ENCODE measurements at regions not wholly inside any gene's neighbourhood (a gene's known extent, or its start where the extent isn't known, plus 50 kb on each side); places are given as distances from the start of the nearest gene placed in this dataset.

DNA sequence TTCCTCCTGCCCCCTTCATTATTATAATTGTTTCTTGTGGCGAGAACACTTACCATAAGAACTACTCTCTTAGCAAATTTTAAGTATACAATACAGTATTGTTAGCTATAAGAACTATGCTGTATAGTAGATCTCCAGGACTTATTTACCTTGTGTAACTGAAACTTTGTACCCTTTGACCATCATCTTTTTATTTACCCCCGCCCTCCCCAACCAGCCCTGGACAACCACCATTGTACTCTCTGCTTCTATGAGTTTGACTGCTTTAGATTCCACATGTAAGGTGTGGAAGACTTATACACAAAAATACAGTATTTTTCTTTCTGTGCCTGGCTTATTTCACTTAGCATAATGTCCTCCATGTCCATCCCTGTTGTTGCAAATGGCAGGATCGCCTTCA lies 161.1 kb downstream of the PHF8 start:
- no peaks in the 10 kb centered on the region for H3K9me3 ChIP-seq
- TF ChIP-seq, protein P1, sequence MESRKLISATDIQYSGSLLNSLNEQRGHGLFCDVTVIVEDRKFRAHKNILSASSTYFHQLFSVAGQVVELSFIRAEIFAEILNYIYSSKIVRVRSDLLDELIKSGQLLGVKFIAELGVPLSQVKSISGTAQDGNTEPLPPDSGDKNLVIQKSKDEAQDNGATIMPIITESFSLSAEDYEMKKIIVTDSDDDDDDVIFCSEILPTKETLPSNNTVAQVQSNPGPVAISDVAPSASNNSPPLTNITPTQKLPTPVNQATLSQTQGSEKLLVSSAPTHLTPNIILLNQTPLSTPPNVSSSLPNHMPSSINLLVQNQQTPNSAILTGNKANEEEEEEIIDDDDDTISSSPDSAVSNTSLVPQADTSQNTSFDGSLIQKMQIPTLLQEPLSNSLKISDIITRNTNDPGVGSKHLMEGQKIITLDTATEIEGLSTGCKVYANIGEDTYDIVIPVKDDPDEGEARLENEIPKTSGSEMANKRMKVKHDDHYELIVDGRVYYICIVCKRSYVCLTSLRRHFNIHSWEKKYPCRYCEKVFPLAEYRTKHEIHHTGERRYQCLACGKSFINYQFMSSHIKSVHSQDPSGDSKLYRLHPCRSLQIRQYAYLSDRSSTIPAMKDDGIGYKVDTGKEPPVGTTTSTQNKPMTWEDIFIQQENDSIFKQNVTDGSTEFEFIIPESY (IDR thresholded peaks at IDR 0.05; ENCODE audit: borderline replicate concordance, low read depth), result no peak
- TF ChIP-seq GATA2 (CRISPR knock-in tag; IDR thresholded peaks at IDR 0.05) (no peak), NRF1 (IDR thresholded peaks at IDR 0.05; ENCODE audit: low read depth, low read length) (no peak), CTCF (IDR thresholded peaks at IDR 0.05) (no peak), YY1 (IDR thresholded peaks at IDR 0.05; ENCODE audit: low read depth) (no peak), POLR2AphosphoS5 (IDR thresholded peaks at IDR 0.05; ENCODE audit: low read depth, low read length) (no peak), MEF2A (IDR thresholded peaks at IDR 0.05; ENCODE audit: borderline replicate concordance, low read depth) (no peak), NFIC (IDR thresholded peaks at IDR 0.05; ENCODE audit: borderline replicate concordance) (no peak), TCF12 (IDR thresholded peaks at IDR 0.05) (no peak)
- TF ChIP-seq, protein P2, sequence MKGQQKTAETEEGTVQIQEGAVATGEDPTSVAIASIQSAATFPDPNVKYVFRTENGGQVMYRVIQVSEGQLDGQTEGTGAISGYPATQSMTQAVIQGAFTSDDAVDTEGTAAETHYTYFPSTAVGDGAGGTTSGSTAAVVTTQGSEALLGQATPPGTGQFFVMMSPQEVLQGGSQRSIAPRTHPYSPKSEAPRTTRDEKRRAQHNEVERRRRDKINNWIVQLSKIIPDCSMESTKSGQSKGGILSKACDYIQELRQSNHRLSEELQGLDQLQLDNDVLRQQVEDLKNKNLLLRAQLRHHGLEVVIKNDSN (IDR thresholded peaks at IDR 0.05; ENCODE audit: borderline replicate concordance, low read depth), result no peak
- TF ChIP-seq, protein P3, sequence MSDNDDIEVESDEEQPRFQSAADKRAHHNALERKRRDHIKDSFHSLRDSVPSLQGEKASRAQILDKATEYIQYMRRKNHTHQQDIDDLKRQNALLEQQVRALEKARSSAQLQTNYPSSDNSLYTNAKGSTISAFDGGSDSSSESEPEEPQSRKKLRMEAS (IDR thresholded peaks at IDR 0.05; ENCODE audit: low read depth), result no peak
- no peak overlapping the region for H3K27ac ChIP-seq (ENCODE audit: low read depth in 2 of 2, low read length in 1 of 2)
- H3K9me2 ChIP-seq, result no peaks in the 10 kb centered on the region
- H3K4me2 ChIP-seq, result no peak overlapping the region
- H3K27me3 ChIP-seq (ENCODE audit: insufficient read depth), result no peaks in the 10 kb centered on the region
- POLR2A ChIA-PET, result no interaction called here
- no peaks in the 10 kb centered on the region for H3K36me3 ChIP-seq (replicated peaks in 1 of 2; ENCODE audit: control insufficient read depth in 1 of 2, insufficient read depth in 2 of 2, low read length in 1 of 2)
- H4K20me1 ChIP-seq (ENCODE audit: insufficient read depth), result no peaks in the 10 kb centered on the region
- 23% methylated on average over 3 of the region's 3 CpGs for WGBS (ENCODE audit: low lambda C conversion rate)
- no peaks in the 10 kb centered on the region for H3F3A ChIP-seq (replicated peaks; ENCODE audit: insufficient read depth)
- H2AFZ ChIP-seq (ENCODE audit: low read depth), result no peak overlapping the region
- H3K9ac ChIP-seq, result no peak overlapping the region
- H3K79me2 ChIP-seq (ENCODE audit: insufficient read depth), result no peaks in the 10 kb centered on the region
- CTCF ChIA-PET, result no interaction called here
- no peak for DNase-seq
- H3K4me1 ChIP-seq (ENCODE audit: control insufficient read depth in 1 of 2, insufficient read depth in 2 of 2, low read depth in 1 of 2, low read length in 1 of 2), result peaks cover 0 to 6% of the 10 kb centered on the region in 2 experiments; a peak in 1 of 4 replicates
- H3K4me3 ChIP-seq (ENCODE audit: low read depth in 2 of 2, low read length in 1 of 2), result no peak overlapping the region

GRCh38 chrX:53882331-53882730 lies 161.9 kb downstream of the PHF8 start:
- TF ChIP-seq GATA2 (CRISPR knock-in tag; IDR thresholded peaks at IDR 0.05) (no peak), RXRA (IDR thresholded peaks at IDR 0.05; ENCODE audit: borderline replicate concordance, low read depth) (no peak), MEF2A (IDR thresholded peaks at IDR 0.05; ENCODE audit: borderline replicate concordance, low read depth) (no peak), CTCF (IDR thresholded peaks at IDR 0.05) (no peak), RAD21 (IDR thresholded peaks at IDR 0.05; ENCODE audit: low read length) (no peak), ELF1 (IDR thresholded peaks at IDR 0.05) (no peak), FOXJ3 (CRISPR knock-in tag; IDR thresholded peaks at IDR 0.05) (no peak), YY1 (IDR thresholded peaks at IDR 0.05; ENCODE audit: low read depth) (no peak)
- Histone ChIP-seq H3K4me1 (ENCODE audit: control insufficient read depth in 1 of 2, insufficient read depth in 2 of 2, low read depth in 1 of 2, low read length in 1 of 2) (peaks cover 0 to 6% of the 10 kb centered on the region in 2 experiments; a peak in 1 of 4 replicates), H2AFZ (ENCODE audit: low read depth) (no peak overlapping the region), H3F3A (replicated peaks; ENCODE audit: insufficient read depth) (no peaks in the 10 kb centered on the region), H3K4me3 (ENCODE audit: low read depth in 2 of 2, low read length in 1 of 2) (no peak overlapping the region), H3K9ac (no peak overlapping the region), H3K27me3 (ENCODE audit: insufficient read depth) (no peaks in the 10 kb centered on the region), H3K36me3 (replicated peaks in 1 of 2; ENCODE audit: control insufficient read depth in 1 of 2, insufficient read depth in 2 of 2, low read length in 1 of 2) (no peaks in the 10 kb centered on the region), H3K4me2 (no peak overlapping the region), H3K27ac (ENCODE audit: low read depth in 2 of 2, low read length in 1 of 2) (no peak overlapping the region), H3K9me2 (no peaks in the 10 kb centered on the region), H4K20me1 (ENCODE audit: insufficient read depth) (no peaks in the 10 kb centered on the region), H3K79me2 (ENCODE audit: insufficient read depth) (no peaks in the 10 kb centered on the region), H3K9me3 (no peaks in the 10 kb centered on the region)
- ChIA-PET POLR2A (no interaction called here), CTCF (no interaction called here)
- DNase-seq, result no peak
- WGBS (ENCODE audit: low lambda C conversion rate), result 46% methylated on average over 6 of the region's 6 CpGs

Data from SK-N-SH (cell line).